Central memory CD8-positive, alpha-beta T cell (primary cell): ENCODE measurements at regions not wholly inside any gene's neighbourhood (a gene's known extent, or its start where the extent isn't known, plus 50 kb on each side); places are given as distances from the start of the nearest gene placed in this dataset.

ENCODE experiments used
- ATAC-seq: fragments of 150-1000 bp; cut with Tn5 transposase; replicated peaks from 2 replicates; pipeline ENCODE4 v1.10.0; 2022; ENCODE audit warnings: mild to moderate bottlenecking, moderate FRiP score, moderate number of reproducible peaks; ENCODE audit not compliant: poor library complexity, severe bottlenecking; ENCODE audit errors: extremely low read depth
- DNase-seq, 2 donors: peaks; one replicate each; pipeline ENCODE4 v3.0.0; 2021; ENCODE audit warnings: low spot score in 2 of 2
- H3K27ac Mint-ChIP-seq: one replicate; pipeline ENCODE4 v1.8.0; 2022; ENCODE audit warnings: low read depth, mild to moderate bottlenecking, moderate library complexity, mixed read lengths
- H3K27me3 Mint-ChIP-seq: one replicate; pipeline ENCODE4 v1.8.0; 2022; ENCODE audit warnings: mixed read lengths
- H3K36me3 Mint-ChIP-seq: one replicate; pipeline ENCODE4 v1.8.0; 2022; ENCODE audit warnings: mild to moderate bottlenecking, moderate library complexity, mixed read lengths; ENCODE audit not compliant: insufficient read depth
- H3K4me1 Mint-ChIP-seq: one replicate; pipeline ENCODE4 v1.8.0; 2022; ENCODE audit warnings: mixed read lengths
- H3K4me3 Mint-ChIP-seq: one replicate; pipeline ENCODE4 v1.8.0; 2022; ENCODE audit warnings: mild to moderate bottlenecking, moderate library complexity, mixed read lengths
- H3K9me3 Mint-ChIP-seq: one replicate; pipeline ENCODE4 v1.8.0; 2022; ENCODE audit warnings: mixed read lengths

DNA sequence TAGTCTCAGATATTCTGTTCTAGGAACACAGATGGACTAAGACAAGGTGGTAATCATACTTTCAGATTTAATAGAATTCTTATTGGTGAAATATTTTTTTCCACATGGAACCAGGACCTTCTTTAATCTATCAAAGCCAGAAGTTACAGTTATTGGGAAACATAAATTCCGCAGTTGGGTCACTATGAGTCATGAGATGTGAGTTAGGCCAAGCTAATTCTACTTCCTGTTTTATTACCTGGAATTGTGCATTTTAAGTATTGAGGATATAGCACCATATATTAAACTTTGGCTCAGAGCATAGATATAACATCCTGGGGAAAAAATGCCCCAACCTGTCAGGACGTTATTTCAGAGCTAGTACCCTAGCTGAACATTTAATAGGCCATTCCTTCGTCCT is 96.4 kb upstream of the P3H2 start:
- Mint-ChIP-seq H3K27me3 (no peaks in the 10 kb centered on the region), H3K4me1 (no peaks in the 10 kb centered on the region), H3K9me3 (no peaks in the 10 kb centered on the region), H3K27ac (no peak overlapping the region), H3K36me3 (no peaks in the 10 kb centered on the region), H3K4me3 (no peak overlapping the region)
- DNase-seq (no peak), ATAC-seq (no peak)

GRCh38 chr3:190213727-190214126 is 93.0 kb upstream of the P3H2 start:
- Mint-ChIP-seq H3K4me3 (no peak overlapping the region), H3K27me3 (no peaks in the 10 kb centered on the region), H3K27ac (no peak overlapping the region), H3K36me3 (no peaks in the 10 kb centered on the region), H3K9me3 (no peaks in the 10 kb centered on the region), H3K4me1 (no peaks in the 10 kb centered on the region)
- no peak for ATAC-seq
- no peak for DNase-seq

GRCh38 chr3:190210608-190211007 is 89.9 kb upstream of the P3H2 start:
- Mint-ChIP-seq H3K4me1 (no peaks in the 10 kb centered on the region), H3K27me3 (no peaks in the 10 kb centered on the region), H3K36me3 (no peaks in the 10 kb centered on the region), H3K4me3 (no peak overlapping the region), H3K27ac (no peak overlapping the region), H3K9me3 (no peaks in the 10 kb centered on the region)
- ATAC-seq: peak; percentile 52
- DNase-seq: no peak

DNA sequence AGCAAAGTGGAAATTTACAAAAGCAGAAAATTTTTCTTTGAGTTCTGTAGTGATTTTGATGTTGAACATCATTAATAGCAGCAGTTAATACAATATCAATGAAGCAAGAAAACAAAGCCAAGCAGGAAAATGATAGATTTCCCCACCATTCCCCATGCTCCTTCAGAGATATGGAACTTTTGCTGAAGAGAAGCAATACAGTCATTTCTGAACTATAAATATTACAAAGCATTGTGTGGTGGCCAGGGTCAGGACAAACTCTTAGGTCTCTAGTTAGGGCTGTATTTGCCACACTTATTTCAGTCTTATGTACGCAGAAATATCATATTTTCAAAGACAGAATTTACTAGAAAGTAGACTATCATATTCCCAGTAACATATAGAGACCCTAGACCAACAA is 88.8 kb upstream of the P3H2 start:
- Mint-ChIP-seq H3K36me3 (no peaks in the 10 kb centered on the region), H3K4me3 (no peak overlapping the region), H3K27ac (no peak overlapping the region), H3K9me3 (no peaks in the 10 kb centered on the region), H3K27me3 (no peaks in the 10 kb centered on the region), H3K4me1 (no peaks in the 10 kb centered on the region)
- ATAC-seq: no peak
- DNase-seq: no peak

DNA sequence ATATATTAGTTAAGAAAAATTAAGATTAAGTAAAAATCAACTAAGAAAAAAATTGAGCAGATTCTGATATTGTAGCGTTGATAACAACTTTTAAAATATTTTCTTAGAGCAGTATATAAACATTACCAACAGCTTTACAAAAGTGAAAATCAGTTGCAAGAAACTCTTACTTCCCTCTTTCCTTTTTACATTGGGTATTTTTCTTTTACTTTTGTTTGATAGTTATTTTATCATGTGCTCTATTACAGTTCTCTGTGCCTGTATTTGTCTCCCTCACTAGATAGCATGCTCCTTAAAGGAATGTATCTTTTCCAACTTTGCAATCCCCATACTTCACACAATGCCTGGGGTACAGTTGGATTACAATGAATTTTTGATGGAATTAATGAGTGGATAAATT is 87.5 kb upstream of the P3H2 start:
- Mint-ChIP-seq H3K4me3 (no peak overlapping the region), H3K9me3 (no peaks in the 10 kb centered on the region), H3K4me1 (no peaks in the 10 kb centered on the region), H3K27ac (no peak overlapping the region), H3K27me3 (no peaks in the 10 kb centered on the region), H3K36me3 (no peaks in the 10 kb centered on the region)
- ATAC-seq (no peak), DNase-seq (no peak)

DNA sequence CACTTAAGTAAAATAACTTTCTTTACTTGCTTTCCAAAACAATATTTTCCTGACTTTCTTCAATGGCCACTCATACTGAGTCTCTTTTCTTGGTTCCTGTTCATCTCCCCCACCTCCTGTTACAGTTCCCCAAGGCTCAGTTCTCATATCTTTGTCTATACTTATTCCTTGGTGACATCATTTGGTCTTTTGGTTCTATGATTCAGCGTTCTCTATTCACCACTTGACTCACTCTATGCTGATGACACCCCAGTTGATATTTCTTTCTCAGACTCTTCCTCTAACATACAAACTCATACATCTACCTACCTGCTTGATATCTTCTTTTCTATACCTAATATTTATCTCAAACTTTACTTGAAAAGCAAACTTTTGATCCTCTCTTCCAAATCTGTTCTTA is 85.0 kb upstream of the P3H2 start:
- Mint-ChIP-seq H3K27ac (no peak overlapping the region), H3K27me3 (no peaks in the 10 kb centered on the region), H3K4me1 (no peaks in the 10 kb centered on the region), H3K36me3 (no peaks in the 10 kb centered on the region), H3K4me3 (no peak overlapping the region), H3K9me3 (no peaks in the 10 kb centered on the region)
- ATAC-seq (no peak), DNase-seq (no peak)

DNA sequence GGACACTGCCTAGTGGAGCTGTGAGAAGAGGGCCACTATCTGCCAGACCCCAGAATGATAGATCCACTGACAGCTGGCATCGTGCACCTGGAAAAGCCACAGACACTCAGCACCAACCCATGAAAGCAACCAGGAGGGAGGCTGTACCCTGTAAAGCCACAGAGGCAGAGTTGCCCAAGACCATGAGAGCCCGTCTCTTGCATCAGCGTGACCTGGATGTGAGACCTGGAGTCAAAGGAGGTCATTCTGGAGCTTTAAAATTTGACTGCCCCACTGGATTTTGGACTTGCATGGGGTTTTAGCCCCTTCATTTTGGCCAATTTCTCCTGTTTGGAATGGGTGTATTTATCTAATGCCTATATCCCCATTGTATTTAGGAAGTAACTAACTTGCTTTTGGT is 83.5 kb upstream of the P3H2 start:
- no peaks in the 10 kb centered on the region for H3K9me3 Mint-ChIP-seq
- DNase-seq (no peak), ATAC-seq (no peak)
- no peaks in the 10 kb centered on the region for H3K4me1 Mint-ChIP-seq
- no peak overlapping the region for H3K27ac Mint-ChIP-seq
- H3K4me3 Mint-ChIP-seq: no peak overlapping the region
- no peaks in the 10 kb centered on the region for H3K27me3 Mint-ChIP-seq
- H3K36me3 Mint-ChIP-seq: no peaks in the 10 kb centered on the region

- DNase-seq: no peak
- Mint-ChIP-seq H3K4me1 (no peaks in the 10 kb centered on the region), H3K36me3 (no peaks in the 10 kb centered on the region), H3K27me3 (no peaks in the 10 kb centered on the region), H3K4me3 (no peak overlapping the region), H3K27ac (no peak overlapping the region), H3K9me3 (no peaks in the 10 kb centered on the region)
- no peak for ATAC-seq
These were observed 76.7 kb upstream of the P3H2 start for GRCh38 chr3:190197346-190197763.

DNA sequence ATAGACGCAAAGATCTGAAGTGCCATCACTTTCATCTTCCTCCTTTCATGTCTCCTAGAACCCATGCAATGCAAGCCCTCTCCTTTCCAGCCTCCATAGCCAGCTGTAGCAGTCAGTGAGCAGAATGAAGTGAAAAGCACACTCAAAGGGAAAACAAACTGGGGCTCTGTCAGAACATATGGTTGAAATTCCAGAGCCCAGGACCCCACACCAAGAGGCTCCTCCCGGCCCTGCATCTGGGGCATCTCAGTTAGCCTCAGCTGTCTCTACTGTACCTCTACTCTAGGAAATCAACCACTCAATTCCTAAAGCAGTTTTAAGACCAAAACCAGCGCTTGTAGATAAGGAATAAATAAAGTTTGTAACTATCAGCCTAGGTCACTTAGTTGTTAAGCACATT is 73.8 kb upstream of the P3H2 start:
- no peak for ATAC-seq
- Mint-ChIP-seq H3K27me3 (no peaks in the 10 kb centered on the region), H3K4me3 (no peak overlapping the region), H3K27ac (no peak overlapping the region), H3K4me1 (no peaks in the 10 kb centered on the region), H3K36me3 (no peaks in the 10 kb centered on the region), H3K9me3 (no peaks in the 10 kb centered on the region)
- DNase-seq: no peak

DNA sequence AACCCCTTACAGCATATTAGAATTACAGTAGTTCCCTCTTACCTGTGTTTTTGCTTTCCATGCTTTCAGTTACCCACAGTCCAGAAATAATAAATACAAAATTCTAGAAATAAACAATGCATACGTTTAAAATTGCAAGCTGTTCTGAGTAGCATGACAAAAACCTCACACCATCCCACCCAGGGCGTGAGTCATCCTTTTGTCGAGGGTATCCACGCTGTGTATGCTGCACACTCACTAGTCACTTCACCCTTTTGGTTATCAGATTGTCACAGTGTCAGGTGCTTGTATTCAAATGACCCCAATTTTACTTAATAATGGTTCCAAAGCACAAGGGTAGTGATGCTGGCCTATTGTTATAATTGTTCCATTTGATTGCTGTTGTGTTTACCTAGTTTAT is 72.5 kb upstream of the P3H2 start:
- ATAC-seq: no peak

DNA sequence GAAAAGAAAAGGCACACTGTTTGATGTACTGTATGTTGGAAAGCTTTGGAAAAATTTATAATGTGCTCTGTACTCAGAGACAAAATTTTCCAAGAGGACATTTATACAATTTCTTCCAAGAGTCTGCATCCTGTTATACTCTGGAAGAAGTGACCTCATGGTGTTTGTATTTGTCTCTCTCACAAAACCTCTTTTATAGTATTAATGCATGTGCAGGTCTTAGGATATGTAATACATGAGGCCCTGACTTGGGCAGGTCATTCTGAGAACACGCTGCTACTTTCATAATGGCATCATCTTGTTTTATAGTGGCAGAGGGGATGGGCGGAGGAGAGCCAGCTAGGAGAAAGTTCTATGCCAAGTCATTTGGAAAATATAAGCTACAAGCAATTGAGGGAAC is 72.0 kb upstream of the P3H2 start:
- DNase-seq (no peak), ATAC-seq (no peak)
- Mint-ChIP-seq H3K36me3 (no peaks in the 10 kb centered on the region), H3K4me1 (no peaks in the 10 kb centered on the region), H3K27me3 (no peaks in the 10 kb centered on the region), H3K4me3 (no peak overlapping the region), H3K9me3 (no peaks in the 10 kb centered on the region), H3K27ac (no peak overlapping the region)

More for the DNA sequence above, 72.5 kb upstream of the P3H2 start:
- Mint-ChIP-seq H3K9me3 (no peaks in the 10 kb centered on the region), H3K27ac (no peak overlapping the region), H3K4me3 (no peak overlapping the region), H3K36me3 (no peaks in the 10 kb centered on the region), H3K4me1 (no peaks in the 10 kb centered on the region), H3K27me3 (no peaks in the 10 kb centered on the region)
- DNase-seq: no peak

GRCh38 chr3:190192087-190192486 is 71.4 kb upstream of the P3H2 start:
- Mint-ChIP-seq H3K4me1 (no peaks in the 10 kb centered on the region), H3K27me3 (no peaks in the 10 kb centered on the region), H3K9me3 (no peaks in the 10 kb centered on the region), H3K27ac (no peak overlapping the region), H3K4me3 (no peak overlapping the region), H3K36me3 (no peaks in the 10 kb centered on the region)
- ATAC-seq (no peak), DNase-seq (no peak)

DNA sequence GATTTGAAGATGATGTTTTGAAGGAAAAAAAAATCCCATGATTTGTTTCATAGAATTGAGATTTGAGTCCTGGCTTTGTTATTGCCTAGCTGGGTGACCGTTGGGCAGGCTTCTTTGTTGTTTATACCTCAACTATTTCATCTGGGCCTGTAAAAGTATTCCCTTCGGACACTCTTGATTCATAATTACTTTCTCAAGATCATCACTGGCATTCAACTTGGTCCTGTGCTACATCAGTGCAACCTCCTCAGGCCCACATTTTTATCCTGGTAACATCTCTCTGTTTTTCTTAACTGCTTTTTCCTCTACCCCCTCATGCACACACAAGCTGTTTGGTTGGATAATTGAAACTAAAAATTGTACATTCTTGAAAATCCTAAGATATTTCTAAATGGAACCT is 67.5 kb upstream of the P3H2 start:
- Mint-ChIP-seq H3K36me3 (no peaks in the 10 kb centered on the region), H3K9me3 (no peaks in the 10 kb centered on the region), H3K27ac (no peak overlapping the region)

GRCh38 chr3:190183121-190183520 is 62.4 kb upstream of the P3H2 start:
- Mint-ChIP-seq H3K27me3 (no peaks in the 10 kb centered on the region), H3K4me1 (no peaks in the 10 kb centered on the region), H3K4me3 (no peak overlapping the region), H3K9me3 (no peaks in the 10 kb centered on the region), H3K27ac (no peak overlapping the region), H3K36me3 (peaks cover 2% of the 10 kb centered on the region)
- DNase-seq (no peak), ATAC-seq (no peak)

More for the DNA sequence above, 67.5 kb upstream of the P3H2 start:
- no peaks in the 10 kb centered on the region for H3K27me3 Mint-ChIP-seq
- ATAC-seq: no peak
- no peak for DNase-seq
- H3K4me3 Mint-ChIP-seq: no peak overlapping the region
- H3K4me1 Mint-ChIP-seq: no peaks in the 10 kb centered on the region
